ENCODE measurements at regions not wholly inside any gene's neighbourhood (a gene's known extent, or its start where the extent isn't known, plus 50 kb on each side); places are given as distances from the start of the nearest gene placed in this dataset.

- Histone ChIP-seq H2AFZ (ENCODE audit: low read length) (no peak overlapping the region), H3F3A (ENCODE audit: insufficient read depth, low read length) (no peaks in the 10 kb centered on the region), H3K9me3 (ENCODE audit: low read length) (no peaks in the 10 kb centered on the region), H3K4me2 (ENCODE audit: low read length) (no peak overlapping the region), H3K36me3 (ENCODE audit: insufficient read depth, low read length) (no peaks in the 10 kb centered on the region), H3K4me1 (ENCODE audit: insufficient read depth, low read length, severe bottlenecking) (no peaks in the 10 kb centered on the region), H3K4me3 (ENCODE audit: low read depth, low read length, poor library complexity, severe bottlenecking) (no peak overlapping the region), H3K27me3 (ENCODE audit: insufficient read depth, low read length) (no peaks in the 10 kb centered on the region; the same call in 1 of the 2 replicates), H3K79me2 (ENCODE audit: insufficient read depth, low read length) (no peaks in the 10 kb centered on the region), H3K27ac (ENCODE audit: low read depth, low read length, poor library complexity, severe bottlenecking) (no peak overlapping the region), H3K9me2 (ENCODE audit: low read depth, low read length) (no peaks in the 10 kb centered on the region), H3K9ac (ENCODE audit: low read length) (no peak overlapping the region), H4K20me1 (ENCODE audit: insufficient read depth, low read length) (no peaks in the 10 kb centered on the region)
- TF ChIP-seq EZH2 (IDR thresholded peaks at IDR 0.05; ENCODE audit: borderline replicate concordance, low read length) (no peak), CTCF (IDR thresholded peaks at IDR 0.05; ENCODE audit: low read length) (no peak)
Measured at GRCh38 chr11:134901542-134901941, 489.5 kb upstream of the B3GAT1 start.

GRCh38 chr11:134893810-134894685 lies 482.0 kb upstream of the B3GAT1 start:
- Histone ChIP-seq H3K36me3 (ENCODE audit: insufficient read depth, low read length) (no peaks in the 10 kb centered on the region), H3K27me3 (ENCODE audit: insufficient read depth, low read length) (no peaks in the 10 kb centered on the region), H3K9me3 (ENCODE audit: low read length) (no peaks in the 10 kb centered on the region), H3K9me2 (ENCODE audit: low read depth, low read length) (no peaks in the 10 kb centered on the region), H3K79me2 (ENCODE audit: insufficient read depth, low read length) (no peaks in the 10 kb centered on the region), H3K27ac (ENCODE audit: low read depth, low read length, poor library complexity, severe bottlenecking) (no peak overlapping the region), H3K4me3 (ENCODE audit: low read depth, low read length, poor library complexity, severe bottlenecking) (no peak overlapping the region), H3K4me2 (ENCODE audit: low read length) (no peak overlapping the region), H4K20me1 (ENCODE audit: insufficient read depth, low read length) (no peaks in the 10 kb centered on the region), H3K9ac (ENCODE audit: low read length) (no peak overlapping the region), H3F3A (ENCODE audit: insufficient read depth, low read length) (no peaks in the 10 kb centered on the region), H3K4me1 (ENCODE audit: insufficient read depth, low read length, severe bottlenecking) (no peaks in the 10 kb centered on the region), H2AFZ (ENCODE audit: low read length) (no peak overlapping the region)
- no peak for TF ChIP-seq CTCF (IDR thresholded peaks at IDR 0.05; ENCODE audit: low read length)
- no peak for TF ChIP-seq EZH2 (IDR thresholded peaks at IDR 0.05; ENCODE audit: borderline replicate concordance, low read length)

- H3K27me3 ChIP-seq (ENCODE audit: insufficient read depth, low read length) = no peaks in the 10 kb centered on the region
Measured at GRCh38 chr11:134890446-134890845, 478.4 kb upstream of the B3GAT1 start.

More at GRCh38 chr11:134890446-134890845, 478.4 kb upstream of the B3GAT1 start:
- Histone ChIP-seq H3K4me2 (ENCODE audit: low read length) (no peak overlapping the region), H3K79me2 (ENCODE audit: insufficient read depth, low read length) (no peaks in the 10 kb centered on the region), H3K27ac (ENCODE audit: low read depth, low read length, poor library complexity, severe bottlenecking) (no peak overlapping the region), H3K9ac (ENCODE audit: low read length) (no peak overlapping the region), H3K4me3 (ENCODE audit: low read depth, low read length, poor library complexity, severe bottlenecking) (no peak overlapping the region), H3K9me3 (ENCODE audit: low read length) (no peaks in the 10 kb centered on the region), H4K20me1 (ENCODE audit: insufficient read depth, low read length) (no peaks in the 10 kb centered on the region), H3K36me3 (ENCODE audit: insufficient read depth, low read length) (no peaks in the 10 kb centered on the region), H3K9me2 (ENCODE audit: low read depth, low read length) (no peaks in the 10 kb centered on the region), H3K4me1 (ENCODE audit: insufficient read depth, low read length, severe bottlenecking) (no peaks in the 10 kb centered on the region), H2AFZ (ENCODE audit: low read length) (no peak overlapping the region), H3F3A (ENCODE audit: insufficient read depth, low read length) (no peaks in the 10 kb centered on the region)
- TF ChIP-seq CTCF (IDR thresholded peaks at IDR 0.05; ENCODE audit: low read length) (no peak), EZH2 (IDR thresholded peaks at IDR 0.05; ENCODE audit: borderline replicate concordance, low read length) (no peak)

All from OCI-LY1 (cell line).